C4-2B (cell line): ENCODE measurements at regions not wholly inside any gene's neighbourhood (a gene's known extent, or its start where the extent isn't known, plus 50 kb on each side); places are given as distances from the start of the nearest gene placed in this dataset.
"Not testable (repeated sequence)": the region's sequence is repeated elsewhere in the genome, so short reads cannot be mapped to it uniquely, and the experiment has no call there.

Source experiments
- ZFX ChIP-seq: fragments of 450-650 bp; IDR thresholded peaks from 2 replicates; pipeline ENCODE4 v1.6.1; 2017
- TF ChIP-seq, protein P1 (sequence below): fragments of 450-650 bp; conservative IDR thresholded peaks from 2 replicates; pipeline ENCODE4 v1.5.1; 2017; ENCODE audit warnings: mild to moderate bottlenecking

DNA sequence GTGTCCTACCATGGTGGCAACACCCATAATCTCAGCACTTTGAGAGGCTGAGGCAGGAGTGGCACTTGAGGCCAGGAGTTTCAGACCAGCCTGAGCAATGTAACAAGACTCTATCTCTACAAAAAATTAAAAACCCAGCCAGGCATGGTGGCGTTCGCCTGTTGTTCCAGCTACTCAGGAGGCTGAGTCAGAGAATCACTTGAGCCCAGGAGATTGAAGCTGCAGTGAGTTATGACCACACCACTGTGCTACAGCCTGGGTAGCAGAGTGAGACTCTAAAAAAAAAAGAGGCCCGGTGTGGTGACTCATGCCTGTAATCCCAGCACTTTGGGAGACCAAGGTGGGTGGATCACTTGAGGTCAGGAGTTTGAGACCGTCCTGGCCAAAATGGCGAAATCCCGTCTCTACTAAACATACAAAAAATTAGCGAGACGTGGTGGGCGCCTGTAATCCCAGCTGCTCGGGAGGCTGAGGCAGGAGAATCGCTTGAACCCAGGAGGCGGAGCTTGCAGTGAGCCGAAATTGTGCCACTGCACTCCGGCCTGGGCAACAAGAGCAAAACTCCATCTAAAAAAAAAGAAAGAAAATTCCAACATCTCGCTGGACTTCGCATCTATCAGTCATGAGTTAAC is 277.3 kb downstream of the CYRIA start:
- TF ChIP-seq, protein P1, sequence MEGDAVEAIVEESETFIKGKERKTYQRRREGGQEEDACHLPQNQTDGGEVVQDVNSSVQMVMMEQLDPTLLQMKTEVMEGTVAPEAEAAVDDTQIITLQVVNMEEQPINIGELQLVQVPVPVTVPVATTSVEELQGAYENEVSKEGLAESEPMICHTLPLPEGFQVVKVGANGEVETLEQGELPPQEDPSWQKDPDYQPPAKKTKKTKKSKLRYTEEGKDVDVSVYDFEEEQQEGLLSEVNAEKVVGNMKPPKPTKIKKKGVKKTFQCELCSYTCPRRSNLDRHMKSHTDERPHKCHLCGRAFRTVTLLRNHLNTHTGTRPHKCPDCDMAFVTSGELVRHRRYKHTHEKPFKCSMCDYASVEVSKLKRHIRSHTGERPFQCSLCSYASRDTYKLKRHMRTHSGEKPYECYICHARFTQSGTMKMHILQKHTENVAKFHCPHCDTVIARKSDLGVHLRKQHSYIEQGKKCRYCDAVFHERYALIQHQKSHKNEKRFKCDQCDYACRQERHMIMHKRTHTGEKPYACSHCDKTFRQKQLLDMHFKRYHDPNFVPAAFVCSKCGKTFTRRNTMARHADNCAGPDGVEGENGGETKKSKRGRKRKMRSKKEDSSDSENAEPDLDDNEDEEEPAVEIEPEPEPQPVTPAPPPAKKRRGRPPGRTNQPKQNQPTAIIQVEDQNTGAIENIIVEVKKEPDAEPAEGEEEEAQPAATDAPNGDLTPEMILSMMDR, result not testable (repeated sequence)
- TF ChIP-seq ZFX, result not testable (repeated sequence)
